B cell (primary cell): ENCODE measurements at regions not wholly inside any gene's neighbourhood (a gene's known extent, or its start where the extent isn't known, plus 50 kb on each side); places are given as distances from the start of the nearest gene placed in this dataset.

ENCODE experiments used
- ATAC-seq: fragments of 200-7000 bp; cut with Tn5 transposase; one replicate; pipeline ENCODE4 v1.10.0; 2021; ENCODE audit warnings: low read depth, mild to moderate bottlenecking, moderate number of reproducible peaks, moderate library complexity
- CTCF ChIA-PET: fragments of 350-600 bp; sonication (Branson Sonifier 250); formaldehyde crosslinking; loops from one replicate; lab custom pipeline; 2021; ENCODE audit warnings: antibody characterized with exemption, inconsistent platforms; lab: Charles Lee
- POLR2A ChIA-PET: fragments of 350-600 bp; sonication (Branson Sonifier 250); formaldehyde crosslinking; loops from one replicate; lab custom pipeline; 2021; ENCODE audit warnings: antibody characterized with exemption; lab: Charles Lee
- DNase-seq: peaks from one replicate; pipeline ENCODE4 v3.0.0; 2013
- H2AFZ ChIP-seq: 2 replicates; pipeline ENCODE4 v1.6.1; 2012; ENCODE audit warnings: mild to moderate bottlenecking, low read depth, low read length; ENCODE audit not compliant: insufficient read depth, poor library complexity, severe bottlenecking
- H3K27ac ChIP-seq, 2 donors: 1 replicate in 1 of 2; 2 replicates in 1 of 2; pipeline ENCODE4 v1.5.1; 2012 to 2013; ENCODE audit warnings: low read length in 2 of 2, mild to moderate bottlenecking in 2 of 2, moderate library complexity in 1 of 2
- H3K27me3 ChIP-seq, 4 experiments: fragments of 200-600 bp in 1 of 4; sonication (generic) in 1 of 4; replicated peaks in 1 of 4; 1 replicate in 2 of 4; 2 replicates in 2 of 4; pipeline versions ENCODE4 v1.6.1 to v1.7.0; 2013 to 2016; ENCODE audit warnings: low read length in 3 of 4, mild to moderate bottlenecking in 2 of 4, mixed read lengths in 1 of 4, moderate library complexity in 1 of 4; ENCODE audit not compliant: insufficient read depth in 4 of 4, control insufficient read depth in 3 of 4; ENCODE audit errors: control extremely low read depth in 1 of 4
- H3K36me3 ChIP-seq, 2 experiments: replicated peaks in 1 of 2; 1 replicate in 1 of 2; 2 replicates in 1 of 2; pipeline versions ENCODE4 v1.6.1 to v1.7.1; 2013; ENCODE audit warnings: low read length in 1 of 2; ENCODE audit not compliant: insufficient read depth in 2 of 2, control insufficient read depth in 1 of 2; ENCODE audit errors: control extremely low read depth in 1 of 2, extremely low read depth in 1 of 2
- H3K4me1 ChIP-seq, 2 donors: fragments of 200-600 bp in 1 of 2; sonication (generic) in 1 of 2; 1 replicate in 1 of 2; 2 replicates in 1 of 2; pipeline versions ENCODE4 v1.5.1 to v1.6.1; 2013 to 2017; ENCODE audit warnings: low read length in 2 of 2; ENCODE audit not compliant: control insufficient read depth in 2 of 2, insufficient read depth in 2 of 2
- H3K4me2 ChIP-seq: replicated peaks from 2 replicates; pipeline ENCODE3; 2012; ENCODE audit warnings: mild to moderate bottlenecking, low read depth, low read length; ENCODE audit not compliant: poor library complexity, severe bottlenecking
- H3K4me3 ChIP-seq, 5 experiments: fragments of 200-600 bp in 1 of 5; sonication (generic) in 1 of 5; 1 replicate in 3 of 5; 2 replicates in 2 of 5; pipeline versions ENCODE4 v1.5.1 to v1.7.0; 2011 to 2016; ENCODE audit warnings: low read length in 4 of 5, mild to moderate bottlenecking in 4 of 5, low read depth in 2 of 5, control low read depth in 1 of 5, moderate library complexity in 1 of 5; ENCODE audit not compliant: insufficient read depth in 1 of 5; ENCODE audit errors: control extremely low read depth in 1 of 5, extremely low read depth in 1 of 5
- H3K79me2 ChIP-seq: fragments of 200-600 bp; sonication (generic); one replicate; pipeline ENCODE4 v1.6.0; 2016; ENCODE audit warnings: low read length; ENCODE audit not compliant: control insufficient read depth, insufficient read depth
- H3K9ac ChIP-seq: fragments of 200-600 bp; sonication (generic); 2 replicates; pipeline ENCODE4 v1.6.1; 2017; ENCODE audit warnings: mild to moderate bottlenecking, low read length, moderate library complexity
- H3K9me3 ChIP-seq, 3 donors: one replicate each; pipeline versions ENCODE4 v1.6.1 to v1.7.1; 2013; ENCODE audit warnings: low read length in 2 of 3; ENCODE audit not compliant: control insufficient read depth in 2 of 3, insufficient read depth in 1 of 3; ENCODE audit errors: control extremely low read depth in 1 of 3
- H4K20me1 ChIP-seq: 2 replicates; pipeline ENCODE4 v1.6.0; 2012; ENCODE audit warnings: mild to moderate bottlenecking, low read length; ENCODE audit not compliant: insufficient read depth, control insufficient read depth, poor library complexity, severe bottlenecking
- H3K27ac Mint-ChIP-seq: one replicate; pipeline ENCODE4 v1.8.0; 2021; ENCODE audit warnings: mixed read lengths
- H3K27me3 Mint-ChIP-seq: one replicate; pipeline ENCODE4 v1.8.0; 2021; ENCODE audit warnings: mixed read lengths
- H3K4me1 Mint-ChIP-seq: one replicate; pipeline ENCODE4 v1.8.0; 2021; ENCODE audit warnings: mixed read lengths
- H3K4me3 Mint-ChIP-seq: one replicate; pipeline ENCODE4 v1.8.0; 2021; ENCODE audit warnings: mixed read lengths
- H3K9me3 Mint-ChIP-seq: one replicate; pipeline ENCODE4 v1.8.0; 2022; ENCODE audit warnings: mixed read lengths; ENCODE audit not compliant: insufficient read depth
- EZH2 ChIP-seq: IDR thresholded peaks from 2 replicates; pipeline ENCODE4 v1.6.1; 2012; ENCODE audit warnings: borderline replicate concordance, low read depth, mild to moderate bottlenecking, moderate library complexity, low read length; ENCODE audit not compliant: insufficient read depth, poor library complexity, severe bottlenecking
- WGBS: methylation state at CpG from one replicate; pipeline ENCODE4 v1.1.5; 2013; ENCODE audit warnings: missing lambda C conversion rate; ENCODE audit not compliant: insufficient coverage; 5-methylcytosine and 5-hydroxymethylcytosine counted together
- intact Hi-C: fragments of 100-400 bp; cut with micrococcal nuclease; formaldehyde crosslinking; loops from one replicate; pipeline ENCODE4 v1.10.0; 2022
- TF ChIP-seq, protein P1 (sequence below): fragments of 200-600 bp; IDR thresholded peaks from one replicate; pipeline ENCODE4 v1.8.0; 2022; ENCODE audit warnings: antibody characterized with exemption, mild to moderate bottlenecking

DNA sequence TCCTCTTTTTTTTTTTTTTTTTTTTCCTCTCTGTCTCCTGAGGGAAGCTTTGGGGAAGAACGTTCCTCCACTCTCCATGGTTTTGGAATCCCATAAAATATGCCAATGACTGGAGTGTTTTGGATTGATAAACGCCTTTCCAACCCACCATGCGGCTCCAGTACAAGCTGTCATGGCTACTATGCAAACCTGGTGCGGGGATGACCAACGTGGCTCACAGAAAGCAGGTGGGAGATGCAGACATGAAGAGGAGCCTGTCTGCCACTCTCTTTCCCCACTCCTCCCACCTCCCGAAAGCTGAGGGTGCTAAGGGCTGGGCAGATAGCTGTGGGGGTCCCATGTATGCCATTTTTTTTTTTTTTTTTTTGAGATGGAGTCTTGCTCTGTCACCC, 69.9 kb upstream of the SEC14L1 start:
- TF ChIP-seq EZH2, result no peak
- TF ChIP-seq, protein P1, sequence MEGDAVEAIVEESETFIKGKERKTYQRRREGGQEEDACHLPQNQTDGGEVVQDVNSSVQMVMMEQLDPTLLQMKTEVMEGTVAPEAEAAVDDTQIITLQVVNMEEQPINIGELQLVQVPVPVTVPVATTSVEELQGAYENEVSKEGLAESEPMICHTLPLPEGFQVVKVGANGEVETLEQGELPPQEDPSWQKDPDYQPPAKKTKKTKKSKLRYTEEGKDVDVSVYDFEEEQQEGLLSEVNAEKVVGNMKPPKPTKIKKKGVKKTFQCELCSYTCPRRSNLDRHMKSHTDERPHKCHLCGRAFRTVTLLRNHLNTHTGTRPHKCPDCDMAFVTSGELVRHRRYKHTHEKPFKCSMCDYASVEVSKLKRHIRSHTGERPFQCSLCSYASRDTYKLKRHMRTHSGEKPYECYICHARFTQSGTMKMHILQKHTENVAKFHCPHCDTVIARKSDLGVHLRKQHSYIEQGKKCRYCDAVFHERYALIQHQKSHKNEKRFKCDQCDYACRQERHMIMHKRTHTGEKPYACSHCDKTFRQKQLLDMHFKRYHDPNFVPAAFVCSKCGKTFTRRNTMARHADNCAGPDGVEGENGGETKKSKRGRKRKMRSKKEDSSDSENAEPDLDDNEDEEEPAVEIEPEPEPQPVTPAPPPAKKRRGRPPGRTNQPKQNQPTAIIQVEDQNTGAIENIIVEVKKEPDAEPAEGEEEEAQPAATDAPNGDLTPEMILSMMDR, result no peak
- no peak overlapping the region for H3K27ac Mint-ChIP-seq
- Histone ChIP-seq H3K79me2 (no peaks in the 10 kb centered on the region), H3K36me3 (no peaks in the 10 kb centered on the region), H4K20me1 (no peaks in the 10 kb centered on the region), H3K9me3 (no peaks in the 10 kb centered on the region), H3K27ac (no peak overlapping the region), H3K4me1 (no peaks in the 10 kb centered on the region), H3K9ac (no peak overlapping the region), H3K4me2 (no peak overlapping the region), H3K4me3 (no peak overlapping the region), H2AFZ (no peak overlapping the region), H3K27me3 (peaks cover 0 to 12% (median 3%) of the 10 kb centered on the region in 4 experiments)
- DNase-seq, result no peak
- no peaks in the 10 kb centered on the region for H3K9me3 Mint-ChIP-seq
- intact Hi-C loops, result no loop called here
- H3K4me1 Mint-ChIP-seq, result peaks cover 2% of the 10 kb centered on the region
- ChIA-PET CTCF (interaction anchor here (0.8 to 17.9 kb wide), 3 partner anchors 17 to 259 kb away, joined by 3 to 426 read pairs (median 4); partner anchors contain the start of gene MGAT5B), POLR2A (no interaction called here)
- peaks cover 40% of the 10 kb centered on the region for H3K27me3 Mint-ChIP-seq
- ATAC-seq, result no peak
- no CpG with 5 or more reads among the region's 6 CpGs for WGBS
- no peak overlapping the region for H3K4me3 Mint-ChIP-seq

DNA sequence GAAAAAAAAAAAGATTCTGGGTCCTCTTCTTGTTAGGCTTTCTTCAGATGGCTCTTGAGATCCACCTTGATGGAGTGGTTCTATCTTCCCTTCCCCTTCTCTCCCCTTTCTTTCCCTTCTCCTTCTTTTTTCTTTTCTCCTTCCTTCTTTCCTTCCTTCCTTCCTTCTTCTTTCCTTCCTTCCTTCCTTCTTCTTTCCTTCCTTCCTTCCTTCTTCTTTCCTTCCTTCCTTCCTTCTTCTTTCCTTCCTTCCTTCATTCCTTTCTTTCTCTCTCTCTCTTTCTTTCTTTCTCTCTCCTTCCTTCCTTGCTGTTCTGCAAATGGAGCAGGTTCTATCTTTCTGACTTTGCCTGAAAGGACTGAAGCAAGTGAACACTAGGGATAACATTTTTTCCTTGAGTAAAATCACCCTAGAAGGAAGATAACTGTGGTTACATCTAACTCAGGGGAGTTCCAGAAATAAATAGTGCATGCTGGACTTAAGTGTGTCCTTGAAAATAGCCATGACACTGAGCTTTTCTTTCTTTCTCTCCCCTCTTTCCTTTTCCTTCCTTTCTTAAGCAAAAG, 68.8 kb upstream of the SEC14L1 start:
- no peak overlapping the region for H3K4me3 ChIP-seq
- H3K4me1 ChIP-seq, result no peaks in the 10 kb centered on the region
- ChIA-PET POLR2A (no interaction called here), CTCF (interaction anchor here (0.8 to 1.9 kb wide), 2 partner anchors 16 to 17 kb away, joined by 3 to 4 read pairs; no protein-coding TSS in a partner anchor)
- no peaks in the 10 kb centered on the region for H4K20me1 ChIP-seq
- no peak overlapping the region for H3K9ac ChIP-seq
- H3K9me3 ChIP-seq, result no peaks in the 10 kb centered on the region
- Mint-ChIP-seq H3K4me1 (no peaks in the 10 kb centered on the region), H3K27ac (no peak overlapping the region), H3K27me3 (peaks cover 46% of the 10 kb centered on the region), H3K9me3 (no peaks in the 10 kb centered on the region), H3K4me3 (no peak overlapping the region)
- no peaks in the 10 kb centered on the region for H3K36me3 ChIP-seq
- H2AFZ ChIP-seq, result no peak overlapping the region
- intact Hi-C loops, result no loop called here
- no peaks in the 10 kb centered on the region for H3K79me2 ChIP-seq
- ATAC-seq (no peak), DNase-seq (no peak)
- H3K4me2 ChIP-seq, result no peak overlapping the region
- H3K27ac ChIP-seq, result no peak overlapping the region
- H3K27me3 ChIP-seq, result peaks cover 0 to 12% (median 3%) of the 10 kb centered on the region in 4 experiments
- TF ChIP-seq, protein P1, result no peak
- TF ChIP-seq EZH2, result no peak
